K562 (cell line): ENCODE measurements at regions not wholly inside any gene's neighbourhood (a gene's known extent, or its start where the extent isn't known, plus 50 kb on each side); places are given as distances from the start of the nearest gene placed in this dataset.

Source experiments
- ELF1 ChIP-seq: fragments of 200-800 bp; sonication (Bioruptor generic); IDR thresholded peaks from 2 replicates; pipeline ENCODE4 v1.6.1; 2016; ENCODE audit warnings: missing genetic modification characterization, missing compliant biosample characterization
- ZNF274 ChIP-seq: IDR thresholded peaks from 2 replicates; pipeline ENCODE4 v1.6.1; 2011; ENCODE audit warnings: low read depth, mild to moderate bottlenecking, low read length, moderate library complexity, borderline replicate concordance

DNA sequence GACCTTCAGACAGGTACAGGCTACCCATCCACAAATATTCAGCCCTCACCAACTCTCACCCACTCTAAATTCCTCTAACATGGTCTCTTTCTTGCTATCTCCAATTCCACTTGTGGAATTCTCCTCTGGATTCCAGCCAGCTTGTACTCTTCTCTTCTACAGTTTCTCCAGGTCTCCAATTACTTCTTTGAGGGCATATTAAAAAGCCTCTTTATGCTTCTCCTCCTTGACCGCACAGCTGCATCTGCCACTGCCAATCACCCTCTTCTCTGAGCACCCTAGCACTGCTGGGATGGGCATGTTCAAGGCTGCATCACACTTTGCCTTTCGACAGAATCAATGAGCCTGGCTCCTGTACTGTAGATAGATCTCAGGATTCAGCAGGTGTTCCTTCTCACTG, 101.5 kb upstream of the ANKRD1 start:
- TF ChIP-seq ELF1 (tag), result no peak
- no peak for TF ChIP-seq ZNF274
